H1 (cell line): ENCODE measurements at regions not wholly inside any gene's neighbourhood (a gene's known extent, or its start where the extent isn't known, plus 50 kb on each side); places are given as distances from the start of the nearest gene placed in this dataset.

Experiments used
- CTCF ChIA-PET: fragments of 300-600 bp; sonication (Branson Sonifier 250); formaldehyde crosslinking; loops from one replicate; lab custom pipeline; 2021; ENCODE audit not compliant: partially characterized antibody; lab: Charles Lee
- POLR2A ChIA-PET: fragments of 300-600 bp; sonication (Branson Sonifier 250); formaldehyde crosslinking; loops from one replicate; lab custom pipeline; 2021; ENCODE audit warnings: inconsistent platforms; ENCODE audit not compliant: partially characterized antibody; lab: Charles Lee
- DNase-seq, 2 experiments: peaks; one replicate each; pipeline versions ENCODE4 v3.0.0 to v3.0.0-alpha.2; 2010 to 2022; ENCODE audit warnings: low spot score in 2 of 2, low read depth in 1 of 2, mixed read lengths in 1 of 2
- FAIRE-seq: peaks from 2 replicates; lab custom pipeline; 2011; peaks lifted over from hg19 to GRCh38; lab: Jason Lieb, UNC
- H2AFZ ChIP-seq: 2 replicates; pipeline ENCODE4 v1.8.1; 2012; ENCODE audit warnings: low read length, inconsistent platforms
- H2AK5ac ChIP-seq: 2 replicates; pipeline ENCODE4 v1.6.1; 2013; ENCODE audit warnings: low read depth, low read length
- H2BK120ac ChIP-seq: replicated peaks from 2 replicates; pipeline ENCODE3; 2013; ENCODE audit warnings: low read depth, low read length, inconsistent platforms
- H2BK12ac ChIP-seq: 2 replicates; pipeline ENCODE4 v1.6.1; 2013; ENCODE audit warnings: low read depth, low read length
- H2BK15ac ChIP-seq: 2 replicates; pipeline ENCODE4 v1.6.1; 2013; ENCODE audit warnings: low read length
- H2BK20ac ChIP-seq: 2 replicates; pipeline ENCODE4 v1.6.1; 2013; ENCODE audit warnings: low read length
- H2BK5ac ChIP-seq: 2 replicates; pipeline ENCODE4 v1.6.1; 2013; ENCODE audit warnings: low read depth, low read length
- H3K14ac ChIP-seq: 2 replicates; pipeline ENCODE4 v1.6.1; 2013; ENCODE audit warnings: inconsistent platforms; ENCODE audit not compliant: insufficient read length
- H3K18ac ChIP-seq: 2 replicates; pipeline ENCODE4 v1.6.1; 2013; ENCODE audit warnings: low read length; ENCODE audit errors: extremely low read depth
- H3K23ac ChIP-seq: 2 replicates; pipeline ENCODE4 v1.6.1; 2013; ENCODE audit warnings: inconsistent platforms; ENCODE audit not compliant: insufficient read length
- H3K23me2 ChIP-seq: 2 replicates; pipeline ENCODE4 v1.6.1; 2013; ENCODE audit warnings: low read depth, low read length
- H3K27ac ChIP-seq: 2 replicates; pipeline ENCODE4 v1.6.1; 2011; ENCODE audit warnings: low read depth, low read length, inconsistent platforms
- H3K27me3 ChIP-seq, 4 experiments: replicated peaks in 1 of 4; 1 replicate in 1 of 4; 2 replicates in 3 of 4; pipeline versions ENCODE4 v1.6.1 to v1.8.1; 2011 to 2013; ENCODE audit warnings: low read length in 3 of 4, mild to moderate bottlenecking in 3 of 4, inconsistent platforms in 2 of 4, mixed read lengths in 2 of 4, moderate library complexity in 1 of 4; ENCODE audit not compliant: control insufficient read depth in 3 of 4, insufficient read depth in 3 of 4; ENCODE audit errors: extremely low read depth in 1 of 4
- H3K36me3 ChIP-seq, 4 experiments: 2 replicates each; pipeline versions ENCODE4 v1.6.1 to v1.8.1; 2011 to 2013; ENCODE audit warnings: mild to moderate bottlenecking in 4 of 4, low read length in 3 of 4, moderate library complexity in 2 of 4, control low read depth in 1 of 4, inconsistent platforms in 1 of 4; ENCODE audit not compliant: insufficient read depth in 4 of 4, control insufficient read depth in 2 of 4
- H3K4ac ChIP-seq: replicated peaks from 2 replicates; pipeline ENCODE3; 2013; ENCODE audit warnings: low read length, low read depth, mixed read lengths, inconsistent platforms; ENCODE audit not compliant: insufficient read length
- H3K4me1 ChIP-seq, 4 experiments: replicated peaks in 1 of 4; 1 replicate in 1 of 4; 2 replicates in 3 of 4; pipeline versions ENCODE4 v1.6.1 to v1.8.1; 2011 to 2013; ENCODE audit warnings: low read length in 3 of 4, inconsistent platforms in 2 of 4, mixed read lengths in 1 of 4; ENCODE audit not compliant: insufficient read depth in 4 of 4, control insufficient read depth in 3 of 4
- H3K4me2 ChIP-seq, 2 experiments: 2 replicates each; pipeline versions ENCODE4 v1.6.1 to v1.8.1; 2011 to 2013; ENCODE audit warnings: low read depth in 2 of 2, low read length in 2 of 2, control low read depth in 1 of 2, inconsistent platforms in 1 of 2, mild to moderate bottlenecking in 1 of 2; ENCODE audit not compliant: insufficient read depth in 1 of 2
- H3K4me3 ChIP-seq, 4 experiments: fragments of 200-600, 300-600 bp in 1 of 4; sonication (generic), shearing (Covaris generic), sonication (Bioruptor Twin) in 1 of 4; 2 replicates each; pipeline versions ENCODE4 v1.5.1 to v1.8.1; 2011 to 2016; ENCODE audit warnings: low read length in 4 of 4, low read depth in 3 of 4, control low read depth in 2 of 4, inconsistent platforms in 2 of 4, mild to moderate bottlenecking in 2 of 4, mixed read lengths in 1 of 4, moderate library complexity in 1 of 4; ENCODE audit not compliant: insufficient read depth in 2 of 4; ENCODE audit errors: extremely low read depth in 1 of 4
- H3K56ac ChIP-seq: replicated peaks from 2 replicates; pipeline ENCODE3; 2013; ENCODE audit warnings: low read depth, mild to moderate bottlenecking, mixed read lengths, low read length, inconsistent platforms; ENCODE audit not compliant: insufficient read length
- H3K79me1 ChIP-seq: 2 replicates; pipeline ENCODE4 v1.6.1; 2013; ENCODE audit warnings: low read depth, low read length, control low read depth
- H3K79me2 ChIP-seq, 2 experiments: 2 replicates each; pipeline versions ENCODE4 v1.6.1 to v1.8.1; 2012 to 2013; ENCODE audit warnings: low read length in 2 of 2, mild to moderate bottlenecking in 2 of 2, inconsistent platforms in 1 of 2; ENCODE audit not compliant: insufficient read depth in 2 of 2, control insufficient read depth in 1 of 2
- H3K9ac ChIP-seq, 4 experiments: replicated peaks in 1 of 4; 1 replicate in 1 of 4; 2 replicates in 3 of 4; pipeline versions ENCODE4 v1.6.1 to v1.8.1; 2011 to 2013; ENCODE audit warnings: low read depth in 3 of 4, low read length in 3 of 4, control low read depth in 2 of 4, mild to moderate bottlenecking in 2 of 4, moderate library complexity in 2 of 4, inconsistent platforms in 1 of 4; ENCODE audit errors: extremely low read depth in 1 of 4
- H3K9me3 ChIP-seq, 2 experiments: 2 replicates each; pipeline versions ENCODE4 v1.6.1 to v1.8.1; 2012 to 2013; ENCODE audit warnings: mild to moderate bottlenecking in 2 of 2, moderate library complexity in 2 of 2, control low read depth in 1 of 2, inconsistent platforms in 1 of 2, low read depth in 1 of 2, low read length in 1 of 2, mixed read lengths in 1 of 2; ENCODE audit not compliant: insufficient read depth in 2 of 2
- H4K20me1 ChIP-seq, 2 experiments: replicated peaks in 1 of 2; 2 replicates each; pipeline versions ENCODE3 to v1.8.1; 2011 to 2013; ENCODE audit warnings: inconsistent platforms in 2 of 2, low read length in 2 of 2, mild to moderate bottlenecking in 1 of 2; ENCODE audit not compliant: insufficient read depth in 2 of 2, control insufficient read depth in 1 of 2
- H4K5ac ChIP-seq: 2 replicates; pipeline ENCODE4 v1.6.1; 2013; ENCODE audit warnings: low read length, low read depth, mixed read lengths, inconsistent platforms; ENCODE audit not compliant: insufficient read length
- H4K8ac ChIP-seq: 2 replicates; pipeline ENCODE4 v1.8.0; 2013; ENCODE audit warnings: mild to moderate bottlenecking, moderate library complexity, low read length, inconsistent platforms; ENCODE audit not compliant: insufficient read depth; ENCODE audit errors: extremely low read depth
- H4K91ac ChIP-seq: replicated peaks from 2 replicates; pipeline ENCODE3; 2013; ENCODE audit warnings: low read length, mixed read lengths, inconsistent platforms; ENCODE audit not compliant: insufficient read length
- BRCA1 ChIP-seq: IDR thresholded peaks from 2 replicates; pipeline ENCODE4 v1.6.1; 2012; ENCODE audit warnings: low read depth, low read length, improper control_type of control experiment
- CBX5 ChIP-seq: fragments of 300-800, 300-1000 bp; sonication (generic); IDR thresholded peaks from 2 replicates; pipeline ENCODE4 v1.7.1; 2016; ENCODE audit warnings: antibody characterized with exemption, low read length, low read depth
- CEBPB ChIP-seq: IDR thresholded peaks from 2 replicates; pipeline ENCODE4 v1.6.1; 2012; ENCODE audit warnings: low read depth, low read length
- CTBP2 ChIP-seq: IDR thresholded peaks from 2 replicates; pipeline ENCODE4 v1.7.0; 2011; ENCODE audit warnings: borderline replicate concordance, mild to moderate bottlenecking, moderate library complexity, mixed read lengths, low read length; ENCODE audit not compliant: insufficient read depth, insufficient read length
- CTCF ChIP-seq, 3 experiments: IDR thresholded peaks; 1 replicate in 2 of 3; 2 replicates in 1 of 3; pipeline versions ENCODE4 v1.5.1 to v1.6.1; 2011; ENCODE audit warnings: low read length in 3 of 3, mild to moderate bottlenecking in 3 of 3, inconsistent platforms in 2 of 3, low read depth in 1 of 3, moderate library complexity in 1 of 3; ENCODE audit not compliant: insufficient read depth in 1 of 3; ENCODE audit errors: control extremely low read depth in 1 of 3
- EP300 ChIP-seq, 2 experiments: IDR thresholded peaks; 1 replicate in 1 of 2; 2 replicates in 1 of 2; pipeline ENCODE4 v1.6.1; 2011 to 2012; ENCODE audit warnings: low read depth in 2 of 2, low read length in 2 of 2, mild to moderate bottlenecking in 2 of 2, borderline replicate concordance in 1 of 2, inconsistent platforms in 1 of 2, moderate library complexity in 1 of 2
- FOSL1 ChIP-seq: IDR thresholded peaks from 2 replicates; pipeline ENCODE4 v1.6.1; 2011; ENCODE audit warnings: mild to moderate bottlenecking, low read depth, low read length, moderate library complexity; ENCODE audit not compliant: insufficient read depth
- HDAC2 ChIP-seq, 2 experiments: fragments of 300-600 bp in 1 of 2; sonication (generic) in 1 of 2; IDR thresholded peaks; 2 replicates each; pipeline ENCODE4 v1.6.1; 2011 to 2012; ENCODE audit warnings: low read depth in 2 of 2, low read length in 2 of 2, mild to moderate bottlenecking in 2 of 2, moderate library complexity in 2 of 2, borderline replicate concordance in 1 of 2, inconsistent platforms in 1 of 2
- POLR2AphosphoS5 ChIP-seq: IDR thresholded peaks from 2 replicates; pipeline ENCODE4 v1.6.1; 2011; ENCODE audit warnings: low read depth, low read length
- RXRA ChIP-seq: IDR thresholded peaks from 2 replicates; pipeline ENCODE4 v1.6.1; 2011; ENCODE audit warnings: low read depth, mild to moderate bottlenecking, low read length, moderate library complexity; ENCODE audit not compliant: insufficient read depth
- SP4 ChIP-seq: IDR thresholded peaks from 2 replicates; pipeline ENCODE4 v1.6.1; 2012; ENCODE audit warnings: low read length, inconsistent platforms
- TCF12 ChIP-seq: IDR thresholded peaks from 2 replicates; pipeline ENCODE4 v1.6.1; 2011; ENCODE audit warnings: low read depth, mild to moderate bottlenecking, low read length
- WGBS, 2 experiments: shearing (Covaris generic) in 1 of 2; methylation state at CpG; one replicate each; pipeline versions ENCODE4 v1.1.6 to v1.1.7; 2013 to 2015; ENCODE audit warnings: low lambda C conversion rate in 2 of 2, mixed read lengths in 2 of 2, inconsistent platforms in 1 of 2, low coverage in 1 of 2, missing lambda C conversion rate in 1 of 2; ENCODE audit not compliant: insufficient replicate concordance in 2 of 2, insufficient coverage in 1 of 2, insufficient read length in 1 of 2; ENCODE audit errors: extremely low coverage in 1 of 2, missing lambda C conversion rate in 1 of 2; 5-methylcytosine and 5-hydroxymethylcytosine counted together

- ChIA-PET POLR2A (interaction anchor here (0.6 kb wide), 1 partner anchor 62 kb away, joined by 3 read pairs; no protein-coding TSS in a partner anchor), CTCF (interaction anchor here (0.7 to 1.4 kb wide), 5 partner anchors 14 to 219 kb away, joined by 3 to 5 read pairs (median 3); no protein-coding TSS in a partner anchor)
- DNase-seq (no peak), FAIRE-seq (no peak)
- H3K14ac ChIP-seq, result no peak overlapping the region
- H3K36me3 ChIP-seq, result no peaks in the 10 kb centered on the region
- H3K9me3 ChIP-seq, result peaks cover 5 to 13% of the 10 kb centered on the region in 2 experiments; a peak in 3 of 4 replicates
- no peak overlapping the region for H2BK120ac ChIP-seq
- H3K9ac ChIP-seq, result no peak overlapping the region
- H2BK15ac ChIP-seq, result no peak overlapping the region
- no peaks in the 10 kb centered on the region for H3K79me1 ChIP-seq
- 69% methylated on average over 1 of the region's 1 CpG; no CpG with 5 or more reads in 1 of the 2 experiments for WGBS, 2 experiments
- no peak overlapping the region for H2AFZ ChIP-seq
- no peak overlapping the region for H4K5ac ChIP-seq
- H2BK12ac ChIP-seq, result no peak overlapping the region
- no peak overlapping the region for H4K91ac ChIP-seq
- H3K18ac ChIP-seq, result no peak overlapping the region
- no peaks in the 10 kb centered on the region for H3K23me2 ChIP-seq
- no peaks in the 10 kb centered on the region for H3K4me1 ChIP-seq
- no peaks in the 10 kb centered on the region for H3K27me3 ChIP-seq
- H3K79me2 ChIP-seq, result no peaks in the 10 kb centered on the region
- no peaks in the 10 kb centered on the region for H4K20me1 ChIP-seq
- no peak overlapping the region for H3K4me2 ChIP-seq
- H2BK5ac ChIP-seq, result no peak overlapping the region
- no peak overlapping the region for H3K23ac ChIP-seq
- H3K27ac ChIP-seq, result no peak overlapping the region
- no peak overlapping the region for H2BK20ac ChIP-seq
- H2AK5ac ChIP-seq, result no peak overlapping the region
- no peak overlapping the region for H3K56ac ChIP-seq
- no peak overlapping the region for H3K4ac ChIP-seq
- H3K4me3 ChIP-seq, result no peak overlapping the region
- no peak overlapping the region for H4K8ac ChIP-seq
- TF ChIP-seq CTCF (IDR thresholded peaks at IDR 0.05; ENCODE audit: control extremely low read depth in 1 of 3, insufficient read depth in 1 of 3, low read depth in 1 of 3, low read length in 3 of 3) (no peak), TCF12 (no peak), CTBP2 (no peak), CEBPB (no peak), POLR2AphosphoS5 (no peak), CBX5 (no peak), RXRA (no peak), EP300 (IDR thresholded peaks at IDR 0.05; ENCODE audit: borderline replicate concordance in 1 of 2, low read depth in 2 of 2, low read length in 2 of 2) (no peak), FOSL1 (no peak), BRCA1 (no peak), SP4 (no peak), HDAC2 (IDR thresholded peaks at IDR 0.05; ENCODE audit: borderline replicate concordance in 1 of 2, low read depth in 2 of 2, low read length in 2 of 2) (no peak)
These were observed 160.5 kb downstream of the TBX15 start for GRCh38 chr1:118827636-118828035.
